ENCODE measurements at regions not wholly inside any gene's neighbourhood (a gene's known extent, or its start where the extent isn't known, plus 50 kb on each side); places are given as distances from the start of the nearest gene placed in this dataset.

GRCh38 chrX:138928737-138929459 is 217.4 kb upstream of the FGF13 start:
- no peak for TF ChIP-seq POLR2A (IDR thresholded peaks at IDR 0.05)
- TF ChIP-seq CTCF (IDR thresholded peaks at IDR 0.05 in 4 of 5, conservative IDR thresholded peaks at IDR 0.05 in 1 of 5) = no peak
